ENCODE measurements at regions not wholly inside any gene's neighbourhood (a gene's known extent, or its start where the extent isn't known, plus 50 kb on each side); places are given as distances from the start of the nearest gene placed in this dataset.

- no peaks in the 10 kb centered on the region for H3K9me3 ChIP-seq (replicated peaks; ENCODE audit: insufficient read depth, low read length)
- no peak overlapping the region for H3K4me3 ChIP-seq (ENCODE audit: low read length)
- no peaks in the 10 kb centered on the region for H4K20me1 ChIP-seq (ENCODE audit: insufficient read depth, low read length)
- no peaks in the 10 kb centered on the region for H3F3A ChIP-seq (ENCODE audit: insufficient read depth, low read length)
- peak overlapping the region; percentile 7; the same call in 1 of the 2 replicates for H3K4me2 ChIP-seq (ENCODE audit: low read depth, low read length)
- peak overlapping the region; percentile 23; the same call in 1 of the 2 replicates for H2AFZ ChIP-seq (ENCODE audit: low read length)
- peak; percentile 58 for DNase-seq
- no peak overlapping the region for H3K27ac ChIP-seq (ENCODE audit: low read length)
- TF ChIP-seq EZH2 (optimal IDR thresholded peaks at IDR 0.05; ENCODE audit: low read depth, low read length) (no peak), CTCF (IDR thresholded peaks at IDR 0.05; ENCODE audit: low read length) (peak; percentile 81)
- H3K9me2 ChIP-seq (replicated peaks; ENCODE audit: insufficient read depth, low read length) = no peaks in the 10 kb centered on the region
- no peak overlapping the region for H3K9ac ChIP-seq (ENCODE audit: low read length)
- no peaks in the 10 kb centered on the region for H3K36me3 ChIP-seq (replicated peaks; ENCODE audit: insufficient read depth, low read length)
- no peaks in the 10 kb centered on the region for H3K27me3 ChIP-seq (replicated peaks; ENCODE audit: insufficient read depth, low read length)
- no peaks in the 10 kb centered on the region for H3K79me2 ChIP-seq (ENCODE audit: low read length)
- no peaks in the 10 kb centered on the region for H3K4me1 ChIP-seq (ENCODE audit: low read length)
These were observed 144.6 kb upstream of the NOCT start for GRCh38 chr4:138870737-138871554.

GRCh38 chr4:138869631-138870030 lies 145.9 kb upstream of the NOCT start:
- Histone ChIP-seq H3K4me1 (ENCODE audit: low read length) (no peaks in the 10 kb centered on the region), H3F3A (ENCODE audit: insufficient read depth, low read length) (no peaks in the 10 kb centered on the region), H2AFZ (ENCODE audit: low read length) (no peak overlapping the region), H3K27me3 (replicated peaks; ENCODE audit: insufficient read depth, low read length) (no peaks in the 10 kb centered on the region), H3K9me2 (replicated peaks; ENCODE audit: insufficient read depth, low read length) (no peaks in the 10 kb centered on the region), H3K79me2 (ENCODE audit: low read length) (no peaks in the 10 kb centered on the region), H3K4me3 (ENCODE audit: low read length) (no peak overlapping the region), H3K27ac (ENCODE audit: low read length) (no peak overlapping the region), H3K9me3 (replicated peaks; ENCODE audit: insufficient read depth, low read length) (no peaks in the 10 kb centered on the region), H3K36me3 (replicated peaks; ENCODE audit: insufficient read depth, low read length) (no peaks in the 10 kb centered on the region), H4K20me1 (ENCODE audit: insufficient read depth, low read length) (no peaks in the 10 kb centered on the region), H3K4me2 (ENCODE audit: low read depth, low read length) (no peak overlapping the region), H3K9ac (ENCODE audit: low read length) (no peak overlapping the region)
- TF ChIP-seq EZH2phosphoT487 (IDR thresholded peaks at IDR 0.05; ENCODE audit: low read length) = no peak
- no peak for TF ChIP-seq CTCF (IDR thresholded peaks at IDR 0.05; ENCODE audit: low read length)
- DNase-seq = no peak

GRCh38 chr4:138869165-138869564 lies 146.4 kb upstream of the NOCT start:
- Histone ChIP-seq H3F3A (ENCODE audit: insufficient read depth, low read length) (no peaks in the 10 kb centered on the region), H2AFZ (ENCODE audit: low read length) (no peak overlapping the region), H3K27ac (ENCODE audit: low read length) (no peak overlapping the region), H3K4me2 (ENCODE audit: low read depth, low read length) (no peak overlapping the region), H3K9me2 (replicated peaks; ENCODE audit: insufficient read depth, low read length) (no peaks in the 10 kb centered on the region), H3K4me1 (ENCODE audit: low read length) (no peaks in the 10 kb centered on the region), H3K27me3 (replicated peaks; ENCODE audit: insufficient read depth, low read length) (no peaks in the 10 kb centered on the region), H4K20me1 (ENCODE audit: insufficient read depth, low read length) (no peaks in the 10 kb centered on the region), H3K36me3 (replicated peaks; ENCODE audit: insufficient read depth, low read length) (no peaks in the 10 kb centered on the region), H3K9me3 (replicated peaks; ENCODE audit: insufficient read depth, low read length) (no peaks in the 10 kb centered on the region), H3K9ac (ENCODE audit: low read length) (no peak overlapping the region), H3K4me3 (ENCODE audit: low read length) (no peak overlapping the region), H3K79me2 (ENCODE audit: low read length) (no peaks in the 10 kb centered on the region)
- no peak for TF ChIP-seq EZH2 (optimal IDR thresholded peaks at IDR 0.05; ENCODE audit: low read depth, low read length)
- TF ChIP-seq CTCF (IDR thresholded peaks at IDR 0.05; ENCODE audit: low read length) = no peak
- TF ChIP-seq EZH2phosphoT487 (IDR thresholded peaks at IDR 0.05; ENCODE audit: low read length) = no peak
- no peak for DNase-seq
